Suppressor macrophage treated with lipopolysaccharide for 4 hours (primary cell): ENCODE measurements at regions not wholly inside any gene's neighbourhood (a gene's known extent, or its start where the extent isn't known, plus 50 kb on each side); places are given as distances from the start of the nearest gene placed in this dataset.
"Not testable (repeated sequence)": the region's sequence is repeated elsewhere in the genome, so short reads cannot be mapped to it uniquely, and the experiment has no call there.

Experiments
- DNase-seq: peaks from one replicate; pipeline ENCODE4 v3.0.0-alpha.2; 2020

DNA sequence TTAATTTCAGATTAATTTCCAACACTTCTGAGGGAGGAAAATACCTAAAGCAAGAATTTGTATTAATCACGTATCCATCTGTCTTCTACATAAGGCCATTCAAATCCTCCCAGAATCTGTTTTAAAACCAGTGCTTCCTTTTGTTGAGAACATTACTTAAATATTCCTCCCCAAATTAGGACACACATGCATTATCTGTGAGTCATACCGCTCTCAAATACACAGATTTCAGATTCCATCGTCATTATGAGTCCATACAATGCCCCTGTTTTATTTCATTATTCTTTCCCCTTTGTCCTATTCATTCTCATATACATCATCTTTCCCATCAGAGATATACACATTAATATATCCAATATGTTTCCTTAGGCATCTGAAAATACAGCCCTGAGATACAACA lies 57.3 kb upstream of the PRSS12 start:
- no peak for DNase-seq

DNA sequence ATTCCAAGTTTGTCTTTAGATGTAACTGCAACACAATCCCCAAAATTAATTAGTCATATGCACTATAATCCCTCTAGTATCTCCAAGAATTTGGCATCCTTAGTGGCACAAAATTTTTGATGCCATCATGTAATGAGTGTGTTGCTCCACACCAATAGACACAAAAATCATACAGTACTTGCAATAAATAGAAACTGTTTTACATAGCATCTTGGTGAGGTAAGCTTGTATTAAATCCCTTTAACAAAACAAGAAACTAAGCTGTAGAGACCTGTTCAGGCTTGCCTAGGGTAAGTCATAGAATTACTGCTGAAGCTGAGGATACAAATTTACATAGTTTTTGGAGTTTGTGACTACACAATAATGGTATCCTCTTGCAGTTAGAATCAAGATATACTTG lies 64.5 kb upstream of the PRSS12 start:
- no peak for DNase-seq

DNA sequence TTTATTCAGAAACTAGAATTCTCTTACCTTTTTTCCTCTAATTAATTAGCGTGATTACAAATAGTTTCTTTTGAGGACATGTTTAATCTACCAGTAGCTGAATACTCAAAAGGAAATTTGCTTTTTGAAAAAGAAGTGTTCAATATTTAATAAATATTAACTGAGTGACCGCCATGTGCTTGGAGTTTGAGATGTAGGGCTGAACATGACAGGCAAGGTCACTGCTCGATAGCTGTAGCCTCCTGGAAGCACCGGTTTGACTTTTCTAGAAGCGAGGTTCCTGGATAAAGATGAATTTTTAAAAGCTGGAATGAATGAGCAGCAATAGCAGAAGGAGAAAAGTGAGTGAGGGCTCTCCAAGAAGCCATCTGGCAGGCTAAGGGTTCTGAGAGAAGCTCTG lies 65.0 kb upstream of the PRSS12 start:
- DNase-seq = not testable (repeated sequence)

DNA sequence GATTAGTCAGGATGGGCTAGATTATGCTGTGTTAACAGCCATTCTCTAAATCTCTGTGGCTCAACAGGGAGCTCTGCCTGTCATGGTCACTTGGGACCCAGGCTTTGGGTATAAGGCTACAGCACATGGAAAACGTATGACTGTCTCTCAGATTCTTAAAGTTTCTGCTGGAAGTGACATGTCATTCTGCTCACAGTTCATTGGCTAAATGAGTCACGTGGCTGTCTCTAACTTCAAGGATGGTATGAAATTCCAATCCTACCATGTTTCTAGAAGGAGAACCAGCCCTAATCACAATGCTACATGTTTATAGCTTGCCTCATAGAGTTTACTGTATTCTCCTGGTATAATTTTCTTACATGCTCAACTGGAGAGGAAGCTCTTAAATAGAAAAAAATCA lies 65.6 kb upstream of the PRSS12 start:
- not testable (repeated sequence) for DNase-seq

GRCh38 chr4:118419626-118420025 lies 66.8 kb upstream of the PRSS12 start:
- peak; percentile 25 for DNase-seq

DNA sequence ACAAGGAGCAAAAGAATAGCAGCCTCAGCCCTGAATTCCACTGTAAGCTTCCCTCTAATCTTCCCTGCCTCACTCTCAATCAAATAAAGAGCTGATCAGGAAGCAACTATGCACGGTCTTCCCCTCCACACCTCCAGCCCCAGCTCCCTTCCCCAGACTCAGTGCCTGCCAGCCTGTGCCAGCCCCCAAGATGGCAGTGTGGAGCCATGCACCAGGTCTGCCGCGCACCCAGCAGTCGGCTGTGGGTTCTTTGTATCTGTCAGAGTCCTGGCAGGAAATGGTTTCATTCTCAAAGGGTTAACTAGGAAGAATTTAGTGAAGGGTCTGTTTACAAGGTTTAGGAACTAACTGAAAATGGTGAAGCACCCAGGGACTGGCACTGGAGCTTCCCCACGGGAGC lies 71.3 kb upstream of the PRSS12 start:
- peak; percentile 18 for DNase-seq

DNA sequence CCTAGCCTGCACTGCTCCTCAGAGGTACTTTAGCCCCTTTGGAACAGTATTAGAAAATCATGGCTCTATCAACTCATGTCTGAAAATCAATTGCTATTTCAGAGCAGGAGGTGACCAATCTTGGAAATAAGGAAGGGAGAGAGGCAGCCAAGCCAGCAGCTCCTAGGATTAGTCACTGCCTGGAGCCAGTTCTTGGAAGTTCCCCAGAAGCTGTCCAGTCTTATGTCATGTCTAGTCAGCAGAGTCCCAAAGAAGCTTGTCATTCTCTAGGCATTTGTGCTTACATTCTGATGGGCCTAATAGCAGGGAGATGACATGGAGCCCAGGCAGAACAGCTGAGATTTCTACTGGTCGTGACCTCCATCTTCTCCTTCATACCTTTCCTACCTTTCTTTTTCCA lies 76.1 kb upstream of the PRSS12 start:
- not testable (repeated sequence) for DNase-seq

GRCh38 chr4:118432359-118432758 lies 79.6 kb upstream of the PRSS12 start:
- DNase-seq = not testable (repeated sequence)

DNA sequence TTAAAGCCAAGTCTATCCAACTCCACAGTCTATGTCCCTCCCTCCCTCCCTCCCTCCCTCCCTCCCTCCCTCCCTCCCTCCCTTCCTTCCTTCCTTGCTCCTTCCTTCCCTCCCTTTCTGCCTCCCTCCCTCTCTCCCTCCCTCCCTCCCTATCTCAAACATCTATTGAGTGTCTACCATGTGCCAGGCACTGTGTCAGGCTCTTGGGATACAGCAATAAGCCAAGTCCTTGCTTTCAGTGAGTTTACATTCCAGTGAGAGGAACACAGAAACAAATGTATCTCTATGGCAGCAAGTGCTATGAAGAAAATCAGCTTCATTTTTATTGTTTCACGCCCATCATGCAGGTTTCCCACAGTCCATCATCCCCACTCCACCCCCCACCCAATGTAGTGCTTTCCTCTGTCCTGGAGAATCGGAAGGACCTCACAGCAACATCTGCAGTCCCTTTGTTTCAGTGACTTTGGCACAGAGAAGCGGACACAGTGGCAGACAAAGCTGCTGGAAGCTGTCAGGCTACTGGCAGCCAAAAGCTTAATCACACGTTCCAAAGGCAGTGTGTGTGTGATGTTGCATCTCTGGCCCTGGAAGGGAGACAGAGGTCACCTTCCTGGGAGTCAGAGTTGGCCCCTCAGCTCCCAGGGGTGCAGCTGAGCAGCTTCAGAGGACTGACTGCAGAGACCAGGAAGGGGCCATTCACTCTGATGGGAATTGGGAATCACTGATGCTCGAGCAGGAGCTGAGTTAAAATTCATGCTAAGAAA lies 81.0 kb upstream of the PRSS12 start:
- DNase-seq = not testable (repeated sequence)

GRCh38 chr4:118435415-118435814 lies 82.6 kb upstream of the PRSS12 start:
- not testable (repeated sequence) for DNase-seq

DNA sequence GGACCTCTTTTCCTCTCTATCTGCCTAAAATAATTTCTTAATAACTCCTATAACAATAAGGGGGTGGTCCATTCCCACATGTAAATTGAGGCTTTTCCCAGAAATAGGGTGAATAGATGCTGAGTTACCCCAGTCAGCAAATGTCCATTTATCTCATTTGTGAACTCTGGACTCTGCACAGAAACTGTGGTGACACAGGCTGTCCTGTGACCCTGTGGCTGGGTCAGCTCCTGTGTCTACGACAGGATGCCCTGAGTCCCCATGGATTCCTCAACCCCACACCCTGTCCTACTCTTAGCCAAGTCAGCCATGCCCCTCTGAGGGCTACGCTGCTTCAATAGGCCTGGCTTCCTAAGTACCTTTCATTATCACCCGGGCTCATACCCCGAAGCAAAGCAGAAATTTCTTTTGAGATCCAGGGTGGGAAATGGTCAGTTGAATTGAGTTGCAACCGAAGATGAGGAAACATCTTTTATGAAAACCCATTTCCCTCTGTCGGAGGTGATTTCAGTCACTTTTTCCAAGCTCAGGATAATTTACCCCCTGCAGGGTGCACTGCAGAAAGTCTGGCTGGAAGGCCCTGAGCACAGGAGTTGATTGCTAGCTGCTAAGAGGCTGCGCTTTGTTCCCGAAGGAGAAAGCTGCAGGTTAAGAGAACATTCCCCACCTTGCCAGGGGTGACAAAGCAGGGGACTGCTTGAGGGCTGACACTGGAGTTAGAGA lies 89.5 kb upstream of the PRSS12 start:
- not testable (repeated sequence) for DNase-seq

- not testable (repeated sequence) for DNase-seq
Observed at GRCh38 chr4:118447397-118447796, 94.6 kb upstream of the PRSS12 start.

DNA sequence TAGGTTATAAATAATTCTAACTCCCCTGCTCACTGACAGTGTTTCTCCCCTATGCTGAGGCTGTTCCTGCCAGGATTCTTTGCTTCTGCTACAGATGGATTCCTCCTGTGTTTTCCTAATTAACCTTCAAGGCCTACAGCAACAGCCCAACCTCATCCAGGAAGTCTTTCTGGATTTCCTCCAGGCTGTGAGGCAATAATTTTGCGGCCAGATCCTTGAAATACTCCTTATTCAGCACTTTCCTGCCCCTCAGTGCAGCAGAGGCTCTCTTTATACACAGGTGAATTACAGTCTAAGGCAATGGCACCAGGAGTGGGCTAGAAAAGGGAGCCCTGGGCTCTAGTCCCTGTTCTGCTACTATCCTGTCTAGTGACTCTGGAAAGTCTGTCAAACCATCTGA lies 102.1 kb upstream of the PRSS12 start:
- DNase-seq = not testable (repeated sequence)

GRCh38 chr4:118461435-118461834 lies 108.6 kb upstream of the PRSS12 start:
- DNase-seq = not testable (repeated sequence)

DNA sequence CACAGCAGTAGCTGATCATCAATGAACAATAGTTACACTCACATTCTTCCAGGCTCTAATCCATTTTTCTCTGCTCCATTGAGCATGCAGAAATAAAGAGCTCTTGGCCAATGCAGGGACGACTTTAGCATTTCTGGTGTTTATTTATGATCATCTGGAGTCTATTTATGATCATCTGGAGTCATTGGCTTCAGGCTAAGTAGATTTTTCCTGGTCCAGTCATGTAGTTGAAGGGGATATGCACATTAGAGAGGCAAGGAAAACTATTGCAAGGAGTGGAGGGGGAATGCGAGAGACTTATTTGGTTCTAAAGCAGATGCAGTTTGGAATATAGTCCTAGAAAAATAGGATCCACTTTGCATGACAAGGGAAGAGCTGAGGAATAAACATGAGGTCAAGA lies 113.0 kb upstream of the PRSS12 start:
- not testable (repeated sequence) for DNase-seq

- not testable (repeated sequence) for DNase-seq
Observed at GRCh38 chr4:118474001-118474626, 121.3 kb upstream of the PRSS12 start.

DNA sequence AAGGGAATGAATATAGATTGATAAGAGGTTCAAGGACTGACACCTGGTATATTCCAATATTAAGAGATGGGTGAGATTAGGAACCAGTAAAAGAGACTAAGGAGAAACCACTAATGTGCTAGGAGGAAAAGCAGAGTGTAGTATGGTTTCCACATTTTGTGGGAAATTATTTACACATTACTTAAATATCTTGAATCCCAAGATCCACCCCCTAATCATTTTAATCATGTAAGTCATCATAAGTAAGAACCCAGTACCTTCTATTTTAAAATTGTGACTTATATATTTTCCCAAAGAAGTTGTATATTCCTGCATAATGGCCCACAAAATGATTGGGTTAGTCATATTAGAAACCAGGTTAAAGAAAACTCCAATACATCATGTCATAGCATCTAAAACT lies 122.0 kb upstream of the PRSS12 start:
- DNase-seq = not testable (repeated sequence)

DNA sequence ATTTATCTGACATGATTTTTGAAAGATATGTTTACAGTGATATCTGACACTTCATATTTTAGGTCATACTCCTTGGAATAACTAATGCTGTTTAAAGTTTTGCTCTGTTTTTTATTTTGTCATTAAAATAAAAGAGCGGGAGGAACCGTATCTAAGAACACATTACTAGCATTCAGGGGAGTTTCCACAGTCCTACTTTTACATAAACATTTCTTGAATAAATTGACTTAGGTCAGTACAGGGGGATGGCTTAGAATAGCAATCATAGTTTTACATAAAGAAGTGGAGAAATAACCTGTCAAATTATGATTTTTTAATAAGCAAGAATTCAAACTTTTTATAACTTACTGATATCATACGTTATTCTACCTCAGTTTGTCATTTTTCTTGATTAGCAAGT lies 123.1 kb upstream of the PRSS12 start:
- DNase-seq = not testable (repeated sequence)

GRCh38 chr4:118477826-118478225 lies 125.0 kb upstream of the PRSS12 start:
- DNase-seq = not testable (repeated sequence)

DNA sequence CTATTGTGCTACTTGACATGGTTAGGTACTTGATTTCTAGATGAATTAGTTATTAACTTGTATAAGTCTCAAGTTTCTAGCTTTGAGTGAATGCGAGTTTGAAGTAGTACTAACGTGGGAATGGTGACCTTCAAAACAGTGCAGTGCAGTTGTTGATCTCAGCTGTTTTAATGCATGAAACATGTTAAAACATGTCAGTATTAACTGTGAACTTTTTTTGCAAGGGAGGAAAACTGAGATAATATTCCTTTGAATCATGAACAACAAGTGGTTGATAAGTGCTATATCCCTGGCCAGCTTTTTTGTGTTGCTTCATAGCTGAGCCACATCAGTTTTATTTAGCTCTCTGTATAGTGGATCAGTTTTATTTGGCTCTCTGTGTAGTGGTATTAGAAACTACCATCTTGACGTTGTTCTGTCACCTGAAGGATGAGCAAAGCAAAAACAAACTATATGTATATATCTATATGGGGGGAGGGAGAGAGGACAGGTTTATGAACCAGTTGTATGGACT lies 133.1 kb upstream of the PRSS12 start:
- not testable (repeated sequence) for DNase-seq

- not testable (repeated sequence) for DNase-seq
Observed at GRCh38 chr4:118492963-118493362, 140.2 kb upstream of the PRSS12 start.

DNA sequence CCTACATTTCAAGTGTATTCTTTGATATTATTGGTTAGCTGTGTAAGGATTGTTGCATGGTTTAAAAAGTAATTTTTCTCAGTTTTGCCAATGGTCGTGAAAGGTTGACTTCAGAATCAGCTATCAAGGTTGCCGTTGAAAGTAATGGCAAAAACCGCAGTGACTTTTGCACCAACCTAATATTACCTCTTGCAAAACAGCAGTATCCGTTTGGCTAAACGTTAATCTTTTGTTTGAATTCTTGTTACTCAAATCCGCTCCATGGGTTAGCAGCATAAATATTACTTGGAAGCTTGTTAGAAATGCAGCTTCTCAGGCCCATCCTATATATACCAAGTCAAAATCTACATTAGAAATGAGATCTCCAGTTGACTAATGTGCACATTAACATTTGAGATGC lies 141.6 kb upstream of the PRSS12 start:
- DNase-seq = not testable (repeated sequence)

DNA sequence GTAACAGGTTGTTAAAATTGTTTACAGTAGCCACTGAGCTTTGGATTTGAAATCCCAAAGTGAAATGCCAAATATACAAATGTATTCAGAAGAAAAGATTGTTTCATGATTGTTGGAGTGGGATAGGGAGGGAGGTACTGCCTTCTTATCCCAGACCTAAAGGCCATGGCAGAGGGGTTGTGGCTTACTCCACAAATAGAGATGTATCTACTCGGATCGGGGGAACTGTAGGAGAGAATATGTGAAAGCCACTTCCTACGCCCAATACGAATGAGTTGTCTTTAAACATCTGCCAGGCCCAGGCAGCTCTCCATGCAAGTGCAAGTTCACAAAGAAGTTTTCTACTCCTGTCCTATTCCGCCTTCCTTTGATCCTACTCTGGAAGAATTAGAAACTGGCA lies 150.2 kb upstream of the PRSS12 start:
- DNase-seq = not testable (repeated sequence)

GRCh38 chr4:118504927-118505326 lies 152.1 kb upstream of the PRSS12 start:
- DNase-seq = not testable (repeated sequence)
